Endothelial cell of umbilical vein (primary cell): ENCODE measurements at regions not wholly inside any gene's neighbourhood (a gene's known extent, or its start where the extent isn't known, plus 50 kb on each side); places are given as distances from the start of the nearest gene placed in this dataset.

Experiments used
- CTCF ChIP-seq, 2 donors: IDR thresholded peaks; 1 replicate in 1 of 2; 2 replicates in 1 of 2; pipeline ENCODE4 v1.5.1; 2011; ENCODE audit warnings: low read length in 2 of 2, mild to moderate bottlenecking in 2 of 2, moderate library complexity in 2 of 2, control low read depth in 1 of 2, inconsistent platforms in 1 of 2, low read depth in 1 of 2; ENCODE audit not compliant: insufficient read depth in 1 of 2; ENCODE audit errors: extremely low read depth in 1 of 2
- MAX ChIP-seq: IDR thresholded peaks from 2 replicates; pipeline ENCODE4 v1.6.1; 2011; ENCODE audit not compliant: insufficient read depth, insufficient read length

GRCh38 chr4:147287588-147287890 lies 193.4 kb upstream of the EDNRA start:
- no peak for TF ChIP-seq MAX
- no peak for TF ChIP-seq CTCF (IDR thresholded peaks at IDR 0.05; ENCODE audit: extremely low read depth in 1 of 2, insufficient read depth in 1 of 2, low read depth in 1 of 2, low read length in 2 of 2)
